GM12878 (cell line): ENCODE measurements at regions not wholly inside any gene's neighbourhood (a gene's known extent, or its start where the extent isn't known, plus 50 kb on each side); places are given as distances from the start of the nearest gene placed in this dataset.

Experiments
- CHD2 ChIP-seq: IDR thresholded peaks from 2 replicates; pipeline ENCODE4 v1.6.1; 2011; ENCODE audit warnings: low read depth, low read length, improper control_type of control experiment, borderline replicate concordance
- CTCF ChIP-seq, 3 experiments: IDR thresholded peaks in 2 of 3; conservative IDR thresholded peaks in 1 of 3; 2 replicates each; pipeline ENCODE4 v1.5.1; 2011; ENCODE audit warnings: low read depth in 3 of 3, low read length in 3 of 3, mild to moderate bottlenecking in 3 of 3, control low read depth in 2 of 3, moderate library complexity in 2 of 3, inconsistent platforms in 1 of 3, mixed read lengths in 1 of 3; ENCODE audit not compliant: control insufficient read depth in 2 of 3, insufficient read depth in 1 of 3; ENCODE audit errors: extremely low read depth in 1 of 3
- DPF2 ChIP-seq: fragments of 450-650 bp; IDR thresholded peaks from 2 replicates; pipeline ENCODE4 v1.6.1; 2017; ENCODE audit warnings: mild to moderate bottlenecking
- ELK1 ChIP-seq: IDR thresholded peaks from 2 replicates; pipeline ENCODE4 v1.6.1; 2012; ENCODE audit warnings: low read depth, low read length, improper control_type of control experiment
- GABPA ChIP-seq: IDR thresholded peaks from 2 replicates; pipeline ENCODE4 v1.6.1; 2014; ENCODE audit warnings: antibody characterized with exemption, low read depth, mild to moderate bottlenecking, inconsistent platforms
- GATAD2B ChIP-seq: fragments of 450-650 bp; conservative IDR thresholded peaks from 2 replicates; pipeline ENCODE4 v1.6.1; 2017; ENCODE audit warnings: low read depth, mild to moderate bottlenecking, moderate library complexity
- HDAC6 ChIP-seq: fragments of 200-600 bp; sonication (generic); IDR thresholded peaks from one replicate; pipeline ENCODE4 v1.8.0; 2017; ENCODE audit warnings: antibody characterized with exemption; ENCODE audit not compliant: unreplicated experiment
- SIX5 ChIP-seq: IDR thresholded peaks from 2 replicates; pipeline ENCODE4 v1.6.1; 2011; ENCODE audit warnings: mild to moderate bottlenecking, low read depth, low read length, moderate library complexity; ENCODE audit not compliant: severe bottlenecking
- TCF7 ChIP-seq: IDR thresholded peaks from 2 replicates; pipeline ENCODE4 v1.6.1; 2014; ENCODE audit warnings: antibody characterized with exemption, borderline replicate concordance
- ZBTB4 ChIP-seq: fragments of 450-650 bp; formaldehyde crosslinking; IDR thresholded peaks from 2 replicates; pipeline ENCODE4 v1.4.0; 2022; ENCODE audit warnings: mild to moderate bottlenecking, moderate library complexity

GRCh38 chr13:44719857-44720671, 143.9 kb upstream of the TSC22D1 start (continued):
- TF ChIP-seq SIX5, result no peak
- TF ChIP-seq DPF2, result no peak
- no peak for TF ChIP-seq CHD2
- TF ChIP-seq HDAC6, result no peak
- TF ChIP-seq TCF7, result no peak
- TF ChIP-seq ZBTB4 (CRISPR knock-in tag), result no peak
- TF ChIP-seq CTCF (IDR thresholded peaks at IDR 0.05 in 2 of 3, conservative IDR thresholded peaks at IDR 0.05 in 1 of 3; ENCODE audit: control insufficient read depth in 2 of 3, extremely low read depth in 1 of 3, insufficient read depth in 1 of 3, low read depth in 3 of 3, low read length in 3 of 3), result no peak
- no peak for TF ChIP-seq ELK1
- no peak for TF ChIP-seq GABPA
- TF ChIP-seq GATAD2B, result no peak
- TF ChIP-seq, all 136 proteins: peak for 0
